ENCODE measurements at regions not wholly inside any gene's neighbourhood (a gene's known extent, or its start where the extent isn't known, plus 50 kb on each side); places are given as distances from the start of the nearest gene placed in this dataset.

DNA sequence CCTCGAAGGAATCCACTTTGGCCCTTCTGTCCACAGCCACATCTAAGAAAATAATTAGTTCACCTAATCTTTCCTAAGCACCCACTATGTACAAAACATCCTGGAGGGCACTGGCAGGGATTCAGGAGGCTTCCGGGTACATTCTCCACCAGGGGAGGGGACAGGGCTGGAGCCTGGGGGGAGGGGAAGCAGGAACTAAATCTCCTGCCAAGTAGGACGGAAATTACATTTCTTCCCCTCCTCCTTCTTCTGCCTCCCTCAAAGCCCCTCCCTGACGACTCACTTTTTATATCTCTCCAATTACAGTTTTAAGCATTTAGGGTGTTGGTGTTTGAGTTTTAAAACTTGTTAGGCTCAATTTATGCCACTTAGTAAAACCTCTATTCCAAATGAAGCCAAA, 203.1 kb downstream of the BCOR start:
- ATAC-seq (replicated peaks) = no peak
- Mint-ChIP-seq H3K4me3 (no peak overlapping the region), H3K36me3 (ENCODE audit: low read depth) (no peaks in the 10 kb centered on the region), H3K9me3 (no peaks in the 10 kb centered on the region), H3K27me3 (no peaks in the 10 kb centered on the region), H3K4me1 (no peaks in the 10 kb centered on the region), H3K27ac (no peak overlapping the region)

DNA sequence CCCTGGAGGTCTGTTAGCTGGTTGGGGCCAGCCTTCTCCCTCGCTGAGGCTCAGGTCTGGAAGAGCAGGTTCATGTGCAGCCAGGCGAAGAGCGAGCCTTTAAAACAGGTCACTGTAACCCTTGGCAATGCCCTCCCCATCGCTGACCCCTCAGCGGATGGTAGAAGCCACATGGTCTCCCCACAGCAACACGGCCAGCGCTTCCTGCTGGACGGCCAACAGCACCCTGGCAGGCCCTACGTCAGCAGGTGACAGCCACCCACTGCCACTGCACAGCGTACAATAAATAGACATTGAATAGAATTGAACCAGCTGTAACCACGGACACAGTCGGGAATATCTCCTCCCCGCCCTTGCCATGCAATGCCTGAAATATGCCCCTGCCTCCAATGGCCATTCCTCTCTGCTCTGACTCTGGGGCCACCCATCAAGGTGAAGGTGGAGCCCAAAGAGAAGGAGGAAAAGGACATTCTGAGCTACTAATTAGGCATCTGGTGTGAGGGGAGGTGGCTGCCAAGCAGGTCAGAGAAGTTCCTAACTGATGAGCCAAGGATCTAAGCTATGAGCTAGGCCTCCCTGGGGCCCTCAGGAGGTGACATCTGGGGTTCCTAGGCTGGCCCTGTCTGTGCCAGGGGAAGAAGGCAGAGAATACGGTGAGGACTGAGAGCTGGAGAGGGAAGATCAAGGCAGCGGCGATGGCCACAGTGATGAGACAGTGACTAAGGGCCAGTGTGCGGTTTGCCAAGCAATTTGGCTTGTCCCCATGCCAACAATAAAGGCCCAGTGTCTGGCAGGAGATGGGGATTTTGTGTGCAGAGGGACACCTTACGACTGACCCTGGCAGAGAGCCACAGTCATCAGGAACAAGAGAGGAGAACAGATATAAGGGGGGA, 202.3 kb downstream of the BCOR start:
- no peak overlapping the region for H3K27ac Mint-ChIP-seq
- H3K9me3 Mint-ChIP-seq = no peaks in the 10 kb centered on the region
- H3K36me3 Mint-ChIP-seq (ENCODE audit: low read depth) = no peaks in the 10 kb centered on the region
- no peak overlapping the region for H3K4me3 Mint-ChIP-seq
- H3K27me3 Mint-ChIP-seq = no peaks in the 10 kb centered on the region
- ATAC-seq (replicated peaks) = no peak
- no peaks in the 10 kb centered on the region for H3K4me1 Mint-ChIP-seq

- no peaks in the 10 kb centered on the region for H3K27me3 Mint-ChIP-seq
- no peak overlapping the region for H3K4me3 Mint-ChIP-seq
- no peaks in the 10 kb centered on the region for H3K9me3 Mint-ChIP-seq
- ATAC-seq (replicated peaks) = no peak
- H3K36me3 Mint-ChIP-seq (ENCODE audit: low read depth) = no peaks in the 10 kb centered on the region
- no peak overlapping the region for H3K27ac Mint-ChIP-seq
- H3K4me1 Mint-ChIP-seq = no peaks in the 10 kb centered on the region
Measured at GRCh38 chrX:39896951-39897740, 200.6 kb downstream of the BCOR start.

DNA sequence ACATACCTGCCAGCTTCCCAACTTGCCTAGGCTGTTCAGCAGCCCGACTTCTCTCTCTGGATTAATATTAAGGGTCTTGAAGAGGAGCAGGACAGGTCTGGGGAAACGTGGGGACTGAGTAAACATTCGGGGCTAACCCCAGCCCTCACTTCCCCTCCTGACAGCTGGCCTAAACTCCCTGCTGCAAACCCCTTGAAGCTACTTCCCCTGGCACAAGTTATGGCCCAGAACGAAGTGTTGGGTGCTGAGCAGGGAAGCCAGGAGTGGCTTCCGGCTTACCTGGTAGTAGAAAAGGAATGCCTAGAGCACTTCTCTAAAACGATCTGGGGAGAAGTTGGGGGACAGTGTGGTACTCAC, 200.0 kb downstream of the BCOR start:
- no peaks in the 10 kb centered on the region for H3K36me3 Mint-ChIP-seq (ENCODE audit: low read depth)
- no peak for ATAC-seq (replicated peaks)
- no peak overlapping the region for H3K27ac Mint-ChIP-seq
- H3K9me3 Mint-ChIP-seq = no peaks in the 10 kb centered on the region
- no peaks in the 10 kb centered on the region for H3K4me1 Mint-ChIP-seq
- H3K27me3 Mint-ChIP-seq = no peaks in the 10 kb centered on the region
- no peak overlapping the region for H3K4me3 Mint-ChIP-seq

DNA sequence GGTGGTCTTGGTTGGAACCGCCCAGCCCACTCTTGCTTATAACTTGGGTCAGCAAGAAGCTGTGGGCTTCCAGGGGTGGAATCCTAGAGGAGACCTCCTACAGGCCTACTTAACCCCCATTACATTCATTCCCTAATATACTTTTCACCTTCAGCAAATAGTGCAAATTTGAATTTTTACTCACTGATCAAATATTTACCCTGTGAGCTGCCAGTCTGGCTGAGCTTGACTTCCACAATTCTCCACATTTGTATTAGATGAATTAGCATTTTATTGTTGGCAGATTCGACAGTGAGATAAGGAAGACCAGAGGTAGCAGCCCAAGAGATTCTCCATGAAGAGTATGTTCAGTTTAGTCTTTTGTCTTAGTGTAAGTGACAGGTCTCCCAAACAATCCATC, 199.6 kb downstream of the BCOR start:
- no peak for ATAC-seq (replicated peaks)
- H3K27ac Mint-ChIP-seq = no peak overlapping the region
- H3K4me1 Mint-ChIP-seq = peaks cover 2% of the 10 kb centered on the region

GRCh38 chrX:39899059-39899458, 198.7 kb downstream of the BCOR start:
- no peak for ATAC-seq (replicated peaks)

More for the DNA sequence above, 199.6 kb downstream of the BCOR start:
- Mint-ChIP-seq H3K36me3 (ENCODE audit: low read depth) (no peaks in the 10 kb centered on the region), H3K4me3 (no peak overlapping the region), H3K27me3 (no peaks in the 10 kb centered on the region), H3K9me3 (no peaks in the 10 kb centered on the region)

DNA sequence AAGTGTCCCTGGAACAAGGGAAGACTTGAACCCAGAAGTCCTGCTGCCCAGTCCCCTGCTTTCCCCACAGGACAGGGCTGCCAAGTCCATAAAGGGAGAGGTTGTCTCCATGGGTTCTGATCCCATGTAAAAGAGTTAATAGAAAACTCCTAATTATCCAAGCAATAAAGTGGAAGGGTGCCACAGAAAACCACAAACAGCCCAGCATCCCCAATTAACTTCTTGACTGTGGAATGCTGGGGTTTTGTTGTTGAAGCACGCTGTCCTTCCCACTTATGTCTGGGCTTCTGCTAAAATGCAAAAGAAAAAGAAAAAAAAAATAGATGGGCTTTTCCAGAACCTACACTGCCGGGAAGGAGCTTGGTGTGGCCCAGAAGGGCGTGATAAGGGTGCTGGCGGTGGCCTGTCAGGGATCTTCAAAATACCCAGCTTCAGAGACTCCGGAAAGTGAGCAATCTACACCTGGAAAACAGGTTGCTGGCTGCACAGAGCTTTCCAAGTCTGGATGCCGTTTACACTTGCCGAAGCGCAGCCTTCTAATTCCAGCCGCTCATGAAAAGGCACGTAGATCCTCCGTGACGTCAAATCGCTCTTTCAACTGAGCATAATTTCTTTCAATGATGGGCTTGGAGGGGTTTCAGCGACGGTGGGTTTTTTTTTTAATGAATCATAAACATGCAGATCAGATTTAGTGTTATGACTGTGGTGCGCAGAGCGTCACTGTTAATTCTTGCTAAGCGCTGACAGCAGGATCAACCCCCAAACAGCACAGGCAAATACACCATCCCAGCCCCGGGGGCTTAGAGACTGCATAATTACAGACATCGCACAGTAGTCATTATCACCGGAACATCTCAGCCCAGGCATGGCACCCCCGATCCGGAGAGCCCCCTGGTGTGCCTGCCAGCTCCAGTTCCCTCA, 197.6 kb downstream of the BCOR start:
- no peaks in the 10 kb centered on the region for H3K36me3 Mint-ChIP-seq (ENCODE audit: low read depth)
- no peaks in the 10 kb centered on the region for H3K27me3 Mint-ChIP-seq
- no peaks in the 10 kb centered on the region for H3K9me3 Mint-ChIP-seq
- no peak for ATAC-seq (replicated peaks)
- peaks cover 6% of the 10 kb centered on the region for H3K4me1 Mint-ChIP-seq
- H3K27ac Mint-ChIP-seq = no peak overlapping the region
- no peak overlapping the region for H3K4me3 Mint-ChIP-seq

More at GRCh38 chrX:39899059-39899458, 198.7 kb downstream of the BCOR start:
- Mint-ChIP-seq H3K27ac (no peak overlapping the region), H3K4me1 (peaks cover 6% of the 10 kb centered on the region), H3K4me3 (no peak overlapping the region), H3K9me3 (no peaks in the 10 kb centered on the region), H3K27me3 (no peaks in the 10 kb centered on the region), H3K36me3 (ENCODE audit: low read depth) (no peaks in the 10 kb centered on the region)

DNA sequence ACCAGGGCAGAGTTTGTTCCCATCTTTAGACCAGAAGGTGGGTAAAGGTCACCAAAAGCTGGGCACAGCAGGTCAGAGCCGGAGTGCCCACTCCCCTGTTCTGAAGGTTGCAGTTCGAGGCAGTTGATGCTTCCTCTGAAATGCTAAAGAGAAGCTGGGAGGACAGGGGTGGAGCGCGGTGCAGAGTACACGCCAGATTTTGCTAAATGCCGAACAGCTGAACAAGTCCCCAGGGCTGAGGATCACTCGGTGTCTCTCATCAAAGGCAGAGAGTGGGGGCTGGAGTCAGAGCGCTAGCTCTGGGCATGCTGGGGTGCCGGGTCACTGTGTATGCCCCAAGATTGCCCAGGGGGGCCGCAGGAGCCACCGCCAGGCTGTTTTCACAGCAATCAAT, 197.0 kb downstream of the BCOR start:
- peaks cover 6% of the 10 kb centered on the region for H3K4me1 Mint-ChIP-seq
- ATAC-seq (replicated peaks) = no peak
- H3K27me3 Mint-ChIP-seq = no peaks in the 10 kb centered on the region
- no peaks in the 10 kb centered on the region for H3K36me3 Mint-ChIP-seq (ENCODE audit: low read depth)
- H3K9me3 Mint-ChIP-seq = no peaks in the 10 kb centered on the region
- H3K4me3 Mint-ChIP-seq = no peak overlapping the region
- no peak overlapping the region for H3K27ac Mint-ChIP-seq

DNA sequence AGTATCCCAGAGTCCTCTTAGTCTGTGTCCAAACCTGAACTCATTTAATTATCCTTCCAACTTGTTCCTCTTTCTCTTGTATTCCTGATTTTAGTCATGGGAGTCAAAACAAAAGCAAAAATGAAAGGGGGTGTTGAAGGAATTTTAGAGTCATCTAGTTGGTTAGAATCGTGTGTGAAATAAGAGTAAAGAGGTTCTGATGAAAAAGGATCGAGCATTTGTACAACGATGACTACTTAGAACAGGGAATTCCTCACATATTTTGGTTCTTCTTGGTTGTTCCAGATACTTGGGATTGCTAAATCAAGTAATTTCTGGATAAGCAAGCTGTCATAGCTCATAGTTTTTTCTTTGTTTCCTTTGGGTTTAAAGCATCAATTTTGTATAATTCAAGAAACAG, 194.4 kb downstream of the BCOR start:
- Mint-ChIP-seq H3K27ac (peak overlapping the region; percentile 68), H3K4me3 (peak overlapping the region; percentile 27), H3K9me3 (no peaks in the 10 kb centered on the region), H3K4me1 (peaks cover 6% of the 10 kb centered on the region), H3K36me3 (ENCODE audit: low read depth) (no peaks in the 10 kb centered on the region), H3K27me3 (no peaks in the 10 kb centered on the region)
- peak; percentile 75 for ATAC-seq (replicated peaks)

GRCh38 chrX:39903937-39904336, 193.8 kb downstream of the BCOR start:
- ATAC-seq (replicated peaks) = peak; percentile 93
- Mint-ChIP-seq H3K36me3 (ENCODE audit: low read depth) (no peaks in the 10 kb centered on the region), H3K4me3 (no peak overlapping the region), H3K9me3 (no peaks in the 10 kb centered on the region), H3K27me3 (no peaks in the 10 kb centered on the region), H3K27ac (no peak overlapping the region), H3K4me1 (peaks cover 6% of the 10 kb centered on the region)

GRCh38 chrX:39904816-39905537, 192.8 kb downstream of the BCOR start:
- Mint-ChIP-seq H3K4me3 (no peak overlapping the region), H3K9me3 (no peaks in the 10 kb centered on the region), H3K4me1 (peaks cover 6% of the 10 kb centered on the region), H3K36me3 (ENCODE audit: low read depth) (no peaks in the 10 kb centered on the region), H3K27ac (no peak overlapping the region), H3K27me3 (no peaks in the 10 kb centered on the region)
- no peak for ATAC-seq (replicated peaks)

DNA sequence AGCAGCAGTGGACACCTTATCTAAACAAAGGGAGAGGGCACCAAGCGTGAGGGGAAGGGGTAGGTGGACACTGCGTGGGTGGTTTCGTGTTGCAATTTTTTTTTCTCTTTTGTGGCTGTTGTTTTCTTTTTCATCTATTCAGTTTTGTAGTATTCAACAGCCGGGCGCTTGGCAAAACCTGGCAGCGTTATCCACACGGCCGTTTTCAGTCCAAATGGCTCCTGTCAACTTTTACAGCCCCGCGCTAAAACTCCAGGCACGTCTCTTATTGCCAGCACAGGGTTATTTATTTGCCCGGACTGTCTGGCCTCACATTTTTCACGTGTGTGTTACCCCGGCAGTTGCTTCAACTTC, 192.2 kb downstream of the BCOR start:
- peaks cover 6% of the 10 kb centered on the region for H3K4me1 Mint-ChIP-seq
- no peak overlapping the region for H3K4me3 Mint-ChIP-seq
- no peaks in the 10 kb centered on the region for H3K9me3 Mint-ChIP-seq
- H3K36me3 Mint-ChIP-seq (ENCODE audit: low read depth) = no peaks in the 10 kb centered on the region
- no peaks in the 10 kb centered on the region for H3K27me3 Mint-ChIP-seq
- ATAC-seq (replicated peaks) = no peak
- H3K27ac Mint-ChIP-seq = no peak overlapping the region

- no peaks in the 10 kb centered on the region for H3K27me3 Mint-ChIP-seq
- H3K27ac Mint-ChIP-seq = no peak overlapping the region
- no peak overlapping the region for H3K4me3 Mint-ChIP-seq
- peaks cover 6% of the 10 kb centered on the region for H3K4me1 Mint-ChIP-seq
- no peak for ATAC-seq (replicated peaks)
- no peaks in the 10 kb centered on the region for H3K36me3 Mint-ChIP-seq (ENCODE audit: low read depth)
- H3K9me3 Mint-ChIP-seq = no peaks in the 10 kb centered on the region
Measured at GRCh38 chrX:39905946-39906345, 191.8 kb downstream of the BCOR start.
